PC-3 (cell line): ENCODE measurements at regions not wholly inside any gene's neighbourhood (a gene's known extent, or its start where the extent isn't known, plus 50 kb on each side); places are given as distances from the start of the nearest gene placed in this dataset.
A peak's percentile ranks its signal among the peaks of the same experiment; 100 is the strongest.

Experiments
- ATAC-seq: fragments of 200-7000 bp; cut with Tn5 transposase; 2 replicates; pipeline ENCODE4 v1.9.1; 2020; ENCODE audit warnings: mild to moderate bottlenecking, moderate library complexity
- BruUV-seq: library from RNA; stranded (reverse); fragments of 400-500 nt; replicated peaks from 2 replicates; lab custom pipeline; 2021; lab: Mats Ljungman, UMichigan
- CTCF ChIA-PET: fragments of 300-600 bp; sonication (Branson Sonifier 250); formaldehyde crosslinking; loops from one replicate; lab custom pipeline; 2022; ENCODE audit warnings: antibody characterized with exemption; lab: Charles Lee
- POLR2A ChIA-PET: fragments of 300-600 bp; sonication (Branson Sonifier 250); formaldehyde crosslinking; loops from one replicate; lab custom pipeline; 2022; ENCODE audit warnings: antibody characterized with exemption; ENCODE audit not compliant: unreplicated experiment; lab: Charles Lee
- DNase-seq: peaks from one replicate; pipeline ENCODE4 v3.0.0-alpha.2; 2015
- H2AFZ ChIP-seq: fragments of 300-600 bp; sonication (generic); 2 replicates; pipeline ENCODE4 v1.6.0; 2016; ENCODE audit warnings: antibody characterized with exemption, low read length
- H3F3A ChIP-seq: fragments of 300-600 bp; sonication (generic); one replicate; pipeline ENCODE4 v1.6.0; 2017; ENCODE audit warnings: antibody characterized with exemption, low read length, control low read depth, mild to moderate bottlenecking; ENCODE audit not compliant: unreplicated experiment
- H3K27ac ChIP-seq: fragments of 300-600 bp; sonication (generic); 2 replicates; pipeline ENCODE4 v1.5.1; 2016; ENCODE audit warnings: mild to moderate bottlenecking, low read length
- H3K27me3 ChIP-seq: fragments of 300-600 bp; sonication (generic); 2 replicates; pipeline ENCODE4 v1.6.1; 2016; ENCODE audit warnings: low read length, mixed read lengths
- H3K36me3 ChIP-seq: fragments of 300-600 bp; sonication (generic); 2 replicates; pipeline ENCODE4 v1.6.1; 2016; ENCODE audit warnings: low read depth, mixed run types, low read length, mixed read lengths
- H3K4me1 ChIP-seq: fragments of 300-600 bp; sonication (generic); 2 replicates; pipeline ENCODE4 v1.5.1; 2016; ENCODE audit warnings: low read length; ENCODE audit not compliant: insufficient read depth
- H3K4me2 ChIP-seq: fragments of 300-600 bp; sonication (generic); 2 replicates; pipeline ENCODE4 v1.6.0; 2016; ENCODE audit warnings: low read length
- H3K4me3 ChIP-seq: fragments of 300-600 bp; sonication (generic); 2 replicates; pipeline ENCODE4 v1.5.1; 2016; ENCODE audit warnings: mild to moderate bottlenecking, low read length, mixed read lengths
- H3K79me2 ChIP-seq: fragments of 300-600 bp; sonication (generic); 2 replicates; pipeline ENCODE4 v1.6.1; 2017; ENCODE audit warnings: low read length, mixed read lengths
- H3K9ac ChIP-seq: fragments of 300-600 bp; sonication (generic); 2 replicates; pipeline ENCODE4 v1.6.0; 2016; ENCODE audit warnings: mild to moderate bottlenecking, low read length
- H3K9me2 ChIP-seq: fragments of 300-600 bp; sonication (generic); replicated peaks from 2 replicates; pipeline ENCODE4 v1.6.1; 2016; ENCODE audit warnings: mixed run types, low read length, mixed read lengths
- H3K9me3 ChIP-seq: fragments of 300-600 bp; sonication (generic); 2 replicates; pipeline ENCODE4 v1.6.1; 2016; ENCODE audit warnings: low read length, mixed read lengths
- H4K20me1 ChIP-seq: fragments of 300-600 bp; sonication (generic); 2 replicates; pipeline ENCODE4 v1.6.1; 2016; ENCODE audit warnings: low read length, mixed read lengths
- EZH2 ChIP-seq: fragments of 300-600 bp; sonication (generic); IDR thresholded peaks from one replicate; pipeline ENCODE4 v1.6.1; 2017; ENCODE audit warnings: antibody characterized with exemption, mild to moderate bottlenecking, low read length; ENCODE audit not compliant: unreplicated experiment
- EZH2phosphoT487 ChIP-seq: fragments of 300-600 bp; sonication (generic); IDR thresholded peaks from 2 replicates; pipeline ENCODE4 v1.6.1; 2018; ENCODE audit warnings: mild to moderate bottlenecking, antibody characterized with exemption, low read length, borderline replicate concordance
- intact Hi-C: fragments of 100-400 bp; cut with micrococcal nuclease; formaldehyde crosslinking; loops from 2 replicates; pipeline ENCODE4 v1.9.0; 2023
- TF ChIP-seq, protein P1 (sequence below): fragments of 300-600 bp; sonication (generic); conservative IDR thresholded peaks from 2 replicates; pipeline ENCODE4 v1.5.1; 2017; ENCODE audit warnings: antibody characterized with exemption, low read depth, mild to moderate bottlenecking, low read length

DNA sequence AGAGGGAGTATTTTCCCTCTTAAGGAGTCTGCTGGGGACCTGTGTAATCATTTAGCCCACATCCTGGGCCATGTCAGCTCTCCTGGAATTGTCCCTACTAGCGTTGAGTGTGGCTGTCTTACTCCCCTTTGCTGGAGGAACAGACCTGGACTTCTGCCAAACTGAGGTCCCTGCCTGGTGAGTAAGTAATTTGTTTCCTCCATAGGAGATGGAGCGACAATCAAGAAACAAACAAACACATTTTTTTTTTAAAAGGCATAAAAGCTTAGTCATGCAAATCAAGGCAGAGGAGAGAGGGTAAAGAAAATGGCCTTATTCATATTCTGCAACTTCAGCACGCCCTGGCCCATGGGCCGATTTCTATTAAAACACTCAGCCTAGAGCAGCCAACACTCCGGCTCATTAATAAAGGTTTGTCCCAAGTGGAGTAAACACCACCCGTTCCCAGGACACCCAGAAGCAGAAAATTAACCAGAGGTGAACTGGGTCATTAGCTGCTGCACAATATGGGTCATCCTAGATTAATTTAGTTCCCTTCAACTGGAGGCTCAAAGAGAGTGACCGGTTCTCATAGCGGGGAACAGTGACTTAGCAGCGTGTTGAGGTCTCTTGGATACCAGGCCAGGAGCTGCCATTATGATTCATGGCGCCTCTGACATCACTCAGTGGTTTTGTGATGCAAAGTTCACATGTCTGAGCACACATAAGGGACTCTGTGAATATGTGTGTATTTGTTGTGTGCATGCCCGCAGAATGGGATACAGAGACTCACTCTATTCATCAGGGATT lies 165.0 kb upstream of the SULF2 start:
- BruUV-seq: TSS peak; percentile 41
- ChIA-PET POLR2A (interaction anchor here (0.6 to 1.0 kb wide), 3 partner anchors 14 to 236 kb away, joined by 3 to 4 read pairs (median 3); no protein-coding TSS in a partner anchor), CTCF (interaction anchor here (0.5 to 1.4 kb wide), 6 partner anchors 95 to 346 kb away, joined by 3 to 6 read pairs (median 4); no protein-coding TSS in a partner anchor)
- Histone ChIP-seq H4K20me1 (no peaks in the 10 kb centered on the region), H3K27me3 (no peaks in the 10 kb centered on the region), H3K9me3 (no peaks in the 10 kb centered on the region), H3K79me2 (no peaks in the 10 kb centered on the region), H3K27ac (peak overlapping the region; percentile 93), H3K4me2 (peak overlapping the region; percentile 34), H3F3A (peaks cover 3% of the 10 kb centered on the region), H3K4me1 (peaks cover 43% of the 10 kb centered on the region), H3K4me3 (no peak overlapping the region), H3K9me2 (no peaks in the 10 kb centered on the region), H2AFZ (peak overlapping the region; percentile 29; the same call in 1 of the 2 replicates), H3K9ac (peak overlapping the region; percentile 77), H3K36me3 (no peaks in the 10 kb centered on the region)
- TF ChIP-seq, protein P1, sequence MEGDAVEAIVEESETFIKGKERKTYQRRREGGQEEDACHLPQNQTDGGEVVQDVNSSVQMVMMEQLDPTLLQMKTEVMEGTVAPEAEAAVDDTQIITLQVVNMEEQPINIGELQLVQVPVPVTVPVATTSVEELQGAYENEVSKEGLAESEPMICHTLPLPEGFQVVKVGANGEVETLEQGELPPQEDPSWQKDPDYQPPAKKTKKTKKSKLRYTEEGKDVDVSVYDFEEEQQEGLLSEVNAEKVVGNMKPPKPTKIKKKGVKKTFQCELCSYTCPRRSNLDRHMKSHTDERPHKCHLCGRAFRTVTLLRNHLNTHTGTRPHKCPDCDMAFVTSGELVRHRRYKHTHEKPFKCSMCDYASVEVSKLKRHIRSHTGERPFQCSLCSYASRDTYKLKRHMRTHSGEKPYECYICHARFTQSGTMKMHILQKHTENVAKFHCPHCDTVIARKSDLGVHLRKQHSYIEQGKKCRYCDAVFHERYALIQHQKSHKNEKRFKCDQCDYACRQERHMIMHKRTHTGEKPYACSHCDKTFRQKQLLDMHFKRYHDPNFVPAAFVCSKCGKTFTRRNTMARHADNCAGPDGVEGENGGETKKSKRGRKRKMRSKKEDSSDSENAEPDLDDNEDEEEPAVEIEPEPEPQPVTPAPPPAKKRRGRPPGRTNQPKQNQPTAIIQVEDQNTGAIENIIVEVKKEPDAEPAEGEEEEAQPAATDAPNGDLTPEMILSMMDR: peak; percentile 45; the same call in 1 of the 2 replicates
- TF ChIP-seq EZH2: no peak
- no peak for TF ChIP-seq EZH2phosphoT487
- intact Hi-C loops: loop anchor here (1.0 to 2.0 kb wide), 7 partner anchors 22 to 671 kb away; no protein-coding TSS in a partner anchor
- ATAC-seq (peak; percentile 75), DNase-seq (peak; percentile 97)

DNA sequence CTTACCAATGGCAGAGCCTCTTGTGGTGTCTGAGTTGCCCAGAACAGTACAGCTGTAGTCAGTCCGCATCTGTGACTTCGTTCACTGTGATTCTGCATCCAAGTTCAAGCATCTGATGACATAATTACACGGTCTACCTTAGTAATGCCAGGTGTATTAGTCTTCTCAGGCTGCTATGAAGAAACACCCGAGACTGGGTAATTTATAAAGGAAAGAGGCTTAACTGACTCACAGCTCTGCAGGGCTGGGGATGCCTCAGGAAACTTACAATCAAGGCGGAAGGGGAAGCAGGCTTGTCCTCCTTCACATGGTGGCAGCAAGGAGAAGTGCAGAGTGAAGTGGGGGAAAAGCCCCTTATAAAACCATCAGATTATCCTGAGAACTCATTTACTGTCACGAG lies 163.9 kb upstream of the SULF2 start:
- no TSS peak for BruUV-seq
- Histone ChIP-seq H3K4me3 (no peak overlapping the region), H3K9ac (peak overlapping the region; percentile 77), H3F3A (peaks cover 3% of the 10 kb centered on the region), H3K27me3 (no peaks in the 10 kb centered on the region), H3K79me2 (no peaks in the 10 kb centered on the region), H4K20me1 (no peaks in the 10 kb centered on the region), H3K9me3 (no peaks in the 10 kb centered on the region), H3K36me3 (no peaks in the 10 kb centered on the region), H3K9me2 (no peaks in the 10 kb centered on the region), H3K4me2 (peak overlapping the region; percentile 34), H2AFZ (peak overlapping the region; percentile 29; the same call in 1 of the 2 replicates), H3K27ac (peak overlapping the region; percentile 93), H3K4me1 (peaks cover 43% of the 10 kb centered on the region)
- intact Hi-C loops: no loop called here
- CTCF ChIA-PET: interaction anchor here (0.6 to 1.4 kb wide), 6 partner anchors 28 to 347 kb away, joined by 3 to 6 read pairs (median 4); no protein-coding TSS in a partner anchor
- peak; percentile 5 for ATAC-seq
- POLR2A ChIA-PET: interaction anchor here (0.6 to 1.0 kb wide), 4 partner anchors 13 to 100 kb away, joined by 3 to 8 read pairs (median 6); no protein-coding TSS in a partner anchor
- no peak for TF ChIP-seq EZH2
- TF ChIP-seq EZH2phosphoT487: no peak
- TF ChIP-seq, protein P1: no peak
- DNase-seq: peak; percentile 74
